Neural crest cell (in vitro differentiated cells): ENCODE measurements at regions not wholly inside any gene's neighbourhood (a gene's known extent, or its start where the extent isn't known, plus 50 kb on each side); places are given as distances from the start of the nearest gene placed in this dataset.

Source experiments
- DNase-seq: peaks from one replicate; pipeline ENCODE4 v3.0.0; 2021; ENCODE audit warnings: low read depth, mixed read lengths, low spot score
- H3K27ac Mint-ChIP-seq: one replicate; pipeline ENCODE4 v1.8.0; 2021; ENCODE audit warnings: mild to moderate bottlenecking, mixed read lengths; ENCODE audit not compliant: unreplicated experiment
- H3K27me3 Mint-ChIP-seq: 2 replicates; pipeline ENCODE4 v1.8.0; 2021; ENCODE audit warnings: low read depth, mild to moderate bottlenecking, mixed read lengths
- H3K36me3 Mint-ChIP-seq: 2 replicates; pipeline ENCODE4 v1.8.0; 2021; ENCODE audit warnings: low read depth, mild to moderate bottlenecking, mixed read lengths
- H3K4me1 Mint-ChIP-seq: 2 replicates; pipeline ENCODE4 v1.8.0; 2021; ENCODE audit warnings: mixed read lengths
- H3K4me3 Mint-ChIP-seq: one replicate; pipeline ENCODE4 v1.8.0; 2021; ENCODE audit warnings: mild to moderate bottlenecking, mixed read lengths
- H3K9me3 Mint-ChIP-seq: 2 replicates; pipeline ENCODE4 v1.8.0; 2021; ENCODE audit warnings: mixed read lengths
- TF ChIP-seq, protein P1 (sequence below): fragments of 200-600 bp; sonication (generic); conservative IDR thresholded peaks from 2 replicates; pipeline ENCODE4 v1.5.0; 2021; ENCODE audit warnings: antibody characterized with exemption, mild to moderate bottlenecking

DNA sequence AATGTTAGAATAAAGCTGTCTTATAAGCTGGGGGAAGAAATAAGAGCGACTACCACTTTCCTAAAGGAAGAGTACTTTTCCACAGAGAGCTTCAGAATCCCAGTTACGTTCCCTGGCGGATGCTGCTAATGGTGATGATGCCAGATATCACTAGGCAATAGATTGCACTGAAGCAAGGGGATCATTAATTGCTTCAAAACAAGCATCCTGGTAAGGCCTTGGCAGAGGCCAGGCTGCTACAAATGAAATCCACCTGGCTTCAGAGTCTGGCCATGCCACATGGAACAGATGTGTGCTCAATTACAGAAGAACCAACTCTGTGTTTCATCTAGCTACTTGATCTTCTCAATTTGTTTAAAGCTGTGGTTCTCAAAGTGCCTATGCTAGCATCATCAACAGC lies 129.2 kb upstream of the IL12A start:
- Mint-ChIP-seq H3K4me1 (peaks cover 67% of the 10 kb centered on the region), H3K9me3 (no peaks in the 10 kb centered on the region), H3K36me3 (no peaks in the 10 kb centered on the region), H3K27me3 (no peaks in the 10 kb centered on the region), H3K4me3 (peak overlapping the region; percentile 5), H3K27ac (no peak overlapping the region)
- DNase-seq: no peak
- TF ChIP-seq, protein P1, sequence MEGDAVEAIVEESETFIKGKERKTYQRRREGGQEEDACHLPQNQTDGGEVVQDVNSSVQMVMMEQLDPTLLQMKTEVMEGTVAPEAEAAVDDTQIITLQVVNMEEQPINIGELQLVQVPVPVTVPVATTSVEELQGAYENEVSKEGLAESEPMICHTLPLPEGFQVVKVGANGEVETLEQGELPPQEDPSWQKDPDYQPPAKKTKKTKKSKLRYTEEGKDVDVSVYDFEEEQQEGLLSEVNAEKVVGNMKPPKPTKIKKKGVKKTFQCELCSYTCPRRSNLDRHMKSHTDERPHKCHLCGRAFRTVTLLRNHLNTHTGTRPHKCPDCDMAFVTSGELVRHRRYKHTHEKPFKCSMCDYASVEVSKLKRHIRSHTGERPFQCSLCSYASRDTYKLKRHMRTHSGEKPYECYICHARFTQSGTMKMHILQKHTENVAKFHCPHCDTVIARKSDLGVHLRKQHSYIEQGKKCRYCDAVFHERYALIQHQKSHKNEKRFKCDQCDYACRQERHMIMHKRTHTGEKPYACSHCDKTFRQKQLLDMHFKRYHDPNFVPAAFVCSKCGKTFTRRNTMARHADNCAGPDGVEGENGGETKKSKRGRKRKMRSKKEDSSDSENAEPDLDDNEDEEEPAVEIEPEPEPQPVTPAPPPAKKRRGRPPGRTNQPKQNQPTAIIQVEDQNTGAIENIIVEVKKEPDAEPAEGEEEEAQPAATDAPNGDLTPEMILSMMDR: no peak

DNA sequence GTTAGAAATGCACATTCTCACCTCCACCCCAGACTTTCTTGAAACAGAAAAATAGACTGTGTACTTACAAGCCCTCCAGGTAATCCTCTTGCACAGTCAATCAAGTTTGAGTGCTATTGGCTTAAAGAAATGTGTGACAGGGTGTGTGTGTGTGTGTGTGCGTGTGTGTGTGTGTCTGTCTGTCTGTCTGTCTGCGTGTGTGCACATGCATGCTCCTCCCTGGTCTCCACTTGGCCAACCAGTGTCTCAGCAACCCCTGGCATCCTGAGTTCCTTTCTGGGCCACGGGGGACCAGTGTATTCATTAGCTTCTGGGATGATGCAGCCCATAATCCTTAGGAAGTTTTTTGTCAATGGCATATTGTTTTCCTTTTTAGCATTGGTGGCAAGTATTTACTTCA lies 128.8 kb upstream of the IL12A start:
- H3K36me3 Mint-ChIP-seq: no peaks in the 10 kb centered on the region
- H3K27ac Mint-ChIP-seq: no peak overlapping the region
- DNase-seq: no peak
- H3K4me3 Mint-ChIP-seq: no peak overlapping the region
- H3K4me1 Mint-ChIP-seq: peaks cover 63% of the 10 kb centered on the region
- TF ChIP-seq, protein P1: no peak
- H3K9me3 Mint-ChIP-seq: no peaks in the 10 kb centered on the region
- no peaks in the 10 kb centered on the region for H3K27me3 Mint-ChIP-seq

DNA sequence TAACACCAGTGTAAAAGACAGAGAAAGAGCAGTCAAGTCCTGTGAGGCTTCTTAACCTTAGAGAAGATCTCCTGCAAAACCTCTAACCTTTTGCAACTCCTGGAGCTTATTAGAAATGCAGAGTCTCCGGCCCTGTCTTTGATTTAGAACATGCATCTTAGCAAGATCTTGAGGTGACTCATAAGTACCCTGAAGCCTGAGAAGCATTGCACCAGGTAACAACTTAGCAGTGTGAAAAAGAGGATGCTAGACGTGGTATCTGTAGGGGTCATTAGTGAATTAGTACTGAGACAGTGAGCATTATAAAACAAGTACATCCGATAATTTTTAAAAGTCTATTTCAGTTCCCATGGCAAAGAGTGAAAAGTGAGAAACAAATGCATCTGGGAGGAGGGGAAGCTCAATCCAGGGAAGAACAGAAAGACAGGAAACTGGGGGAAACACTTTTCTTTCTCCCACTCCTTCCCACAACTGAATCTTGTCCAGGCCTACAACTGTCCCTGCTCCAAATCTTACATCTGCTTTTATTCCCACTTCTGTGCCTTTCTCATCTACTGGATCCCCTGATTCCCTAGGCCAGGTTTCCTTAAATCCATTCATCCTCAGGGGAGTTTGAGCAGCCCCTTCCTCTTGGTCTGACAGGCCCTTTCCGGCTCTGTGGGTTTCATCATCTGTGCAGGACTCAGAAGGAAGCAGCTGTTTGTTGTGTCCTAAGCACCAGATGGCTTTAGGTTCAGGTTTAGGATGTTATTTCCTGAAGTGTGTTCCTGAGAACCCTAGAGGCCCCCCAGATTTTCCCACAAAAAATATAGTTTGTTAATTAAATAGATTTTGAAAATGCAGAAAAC lies 128.1 kb upstream of the IL12A start:
- no peak for DNase-seq
- Mint-ChIP-seq H3K4me1 (peaks cover 59% of the 10 kb centered on the region), H3K4me3 (no peak overlapping the region), H3K27ac (peak overlapping the region; percentile 79), H3K36me3 (no peaks in the 10 kb centered on the region), H3K9me3 (no peaks in the 10 kb centered on the region), H3K27me3 (no peaks in the 10 kb centered on the region)
- TF ChIP-seq, protein P1: no peak

DNA sequence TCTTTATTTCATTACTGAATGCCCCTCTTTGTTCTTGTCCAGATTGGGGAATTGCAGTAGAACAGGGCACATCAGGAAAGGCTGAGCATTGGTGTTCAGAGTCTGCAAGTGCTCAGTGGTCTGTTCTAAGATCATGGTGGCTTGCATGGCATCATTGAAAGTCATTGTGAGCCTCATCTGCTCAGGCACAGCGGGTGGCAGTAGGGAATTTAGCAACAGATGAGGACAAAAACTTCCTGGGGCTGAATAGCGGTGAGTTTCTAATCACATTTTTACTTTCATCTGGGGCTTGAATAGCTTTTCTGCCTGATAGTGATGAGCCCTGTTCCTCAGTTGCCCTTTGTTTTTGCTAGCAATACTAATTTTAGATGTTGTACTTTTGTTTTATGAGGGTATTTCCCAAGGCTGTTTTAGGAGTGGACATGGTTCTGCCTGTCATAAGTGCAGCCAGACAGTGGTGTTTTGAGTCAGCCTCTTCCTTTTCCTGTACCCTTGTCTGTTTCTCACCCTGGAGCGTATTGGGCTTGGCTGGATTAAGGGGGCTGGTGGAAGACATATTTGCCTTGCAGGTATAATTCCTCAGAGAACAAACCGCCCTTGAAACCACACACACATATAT lies 127.2 kb upstream of the IL12A start:
- H3K36me3 Mint-ChIP-seq: peaks cover 3% of the 10 kb centered on the region
- peak overlapping the region; percentile 27 for H3K27ac Mint-ChIP-seq
- DNase-seq: no peak
- H3K9me3 Mint-ChIP-seq: no peaks in the 10 kb centered on the region
- peaks cover 49% of the 10 kb centered on the region for H3K4me1 Mint-ChIP-seq
- no peaks in the 10 kb centered on the region for H3K27me3 Mint-ChIP-seq
- TF ChIP-seq, protein P1: no peak
- H3K4me3 Mint-ChIP-seq: no peak overlapping the region

DNA sequence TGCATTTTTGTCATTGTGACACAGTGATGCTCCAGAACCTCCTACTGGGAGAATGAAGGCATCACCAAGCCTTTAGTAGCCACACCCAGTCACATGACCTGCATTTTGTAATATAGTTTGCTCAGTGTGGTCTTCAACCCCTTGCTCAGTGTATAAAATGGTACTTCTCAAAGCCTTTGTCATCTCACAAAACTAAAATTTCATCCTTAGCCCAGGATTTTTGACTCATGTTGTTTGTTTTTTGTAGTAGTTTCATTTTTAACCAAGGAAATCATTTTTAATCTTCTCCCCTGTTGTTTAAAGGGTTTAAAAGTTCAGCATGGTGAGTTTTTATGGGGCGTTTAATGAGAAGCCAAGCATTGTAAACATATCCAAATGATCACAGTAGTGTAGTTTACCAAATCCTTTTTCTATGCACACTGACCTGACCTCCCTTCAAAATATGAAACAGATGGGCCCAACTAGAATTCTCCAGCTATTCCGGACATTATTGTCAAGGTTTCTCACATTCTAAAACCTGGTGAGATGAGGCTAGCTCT lies 123.5 kb upstream of the IL12A start:
- TF ChIP-seq, protein P1: no peak
- no peak for DNase-seq
- no peak overlapping the region for H3K4me3 Mint-ChIP-seq

More for the DNA sequence above, 123.5 kb upstream of the IL12A start:
- H3K27ac Mint-ChIP-seq: no peak overlapping the region
- peaks cover 9% of the 10 kb centered on the region for H3K36me3 Mint-ChIP-seq
- no peaks in the 10 kb centered on the region for H3K9me3 Mint-ChIP-seq
- H3K27me3 Mint-ChIP-seq: no peaks in the 10 kb centered on the region
- peaks cover 28% of the 10 kb centered on the region for H3K4me1 Mint-ChIP-seq
